Peyer's patch (tissue), 4 donors: ENCODE measurements at regions not wholly inside any gene's neighbourhood (a gene's known extent, or its start where the extent isn't known, plus 50 kb on each side); places are given as distances from the start of the nearest gene placed in this dataset.

Experiments
- DNase-seq, 3 donors: peaks; one replicate each; pipeline ENCODE4 v3.0.0-alpha.2; 2017 to 2019
- H3K27ac ChIP-seq, 4 donors: fragments of 200-600 bp; sonication (generic); one replicate each; pipeline ENCODE4 v1.5.1; 2016 to 2019
- H3K27me3 ChIP-seq, 2 donors: fragments of 200-600 bp; sonication (generic); one replicate each; pipeline ENCODE4 v1.5.1; 2019
- H3K36me3 ChIP-seq, 3 donors: fragments of 200-600 bp; sonication (generic); one replicate each; pipeline ENCODE4 v1.5.1; 2016 to 2019
- H3K4me1 ChIP-seq, 4 donors: fragments of 200-600 bp; sonication (generic); one replicate each; pipeline ENCODE4 v1.5.1; 2016 to 2019
- H3K4me3 ChIP-seq, 4 donors: fragments of 200-600 bp; sonication (generic); 1 replicate in 3 of 4; 2 replicates in 1 of 4; pipeline ENCODE4 v1.5.1; 2016 to 2019; ENCODE audit warnings: mild to moderate bottlenecking in 1 of 4
- H3K9me3 ChIP-seq, 4 donors: fragments of 200-600 bp; sonication (generic); one replicate each; pipeline ENCODE4 v1.5.1; 2016 to 2019; ENCODE audit warnings: mild to moderate bottlenecking in 1 of 4
- POLR2A ChIP-seq, 2 donors: fragments of 450-650 bp; IDR thresholded peaks; one replicate each; pipeline ENCODE4 v1.5.1; 2017; ENCODE audit warnings: antibody characterized with exemption in 2 of 2, mild to moderate bottlenecking in 2 of 2, moderate library complexity in 2 of 2
- TF ChIP-seq, protein P1 (sequence below), 6 experiments: fragments of 450-650 bp in 4 of 6; fragments of 200-600 bp in 2 of 6; sonication (generic) in 1 of 6; IDR thresholded peaks; one replicate each; pipeline ENCODE4 v1.5.1; 2017 to 2019; ENCODE audit warnings: antibody characterized with exemption in 6 of 6, mild to moderate bottlenecking in 3 of 6, moderate library complexity in 1 of 6

DNA sequence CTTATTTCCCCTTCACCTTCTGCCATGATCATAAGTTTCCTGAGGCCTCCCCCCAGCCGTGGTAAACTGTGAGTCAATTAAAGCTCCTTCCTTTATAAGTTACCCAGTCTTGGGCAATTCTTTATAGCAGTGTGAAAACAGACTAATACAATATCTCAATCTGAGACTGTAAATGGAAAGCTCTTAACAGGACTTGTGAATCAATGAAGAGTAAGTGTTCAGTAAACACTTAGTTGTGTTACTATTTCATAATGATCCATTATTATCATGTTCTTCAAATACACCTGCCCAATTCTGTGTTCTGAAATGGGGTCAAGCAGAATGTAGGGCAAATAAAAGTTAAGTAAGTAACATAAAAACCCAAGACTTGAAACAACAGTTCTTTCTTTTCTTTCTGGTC lies 266.2 kb downstream of the TENT5A start:
- Histone ChIP-seq H3K4me3 (no peak overlapping the region), H3K27me3 (no peaks in the 10 kb centered on the region), H3K27ac (no peak overlapping the region), H3K36me3 (no peaks in the 10 kb centered on the region), H3K9me3 (no peaks in the 10 kb centered on the region), H3K4me1 (no peaks in the 10 kb centered on the region)
- no peak for DNase-seq
- TF ChIP-seq, protein P1, sequence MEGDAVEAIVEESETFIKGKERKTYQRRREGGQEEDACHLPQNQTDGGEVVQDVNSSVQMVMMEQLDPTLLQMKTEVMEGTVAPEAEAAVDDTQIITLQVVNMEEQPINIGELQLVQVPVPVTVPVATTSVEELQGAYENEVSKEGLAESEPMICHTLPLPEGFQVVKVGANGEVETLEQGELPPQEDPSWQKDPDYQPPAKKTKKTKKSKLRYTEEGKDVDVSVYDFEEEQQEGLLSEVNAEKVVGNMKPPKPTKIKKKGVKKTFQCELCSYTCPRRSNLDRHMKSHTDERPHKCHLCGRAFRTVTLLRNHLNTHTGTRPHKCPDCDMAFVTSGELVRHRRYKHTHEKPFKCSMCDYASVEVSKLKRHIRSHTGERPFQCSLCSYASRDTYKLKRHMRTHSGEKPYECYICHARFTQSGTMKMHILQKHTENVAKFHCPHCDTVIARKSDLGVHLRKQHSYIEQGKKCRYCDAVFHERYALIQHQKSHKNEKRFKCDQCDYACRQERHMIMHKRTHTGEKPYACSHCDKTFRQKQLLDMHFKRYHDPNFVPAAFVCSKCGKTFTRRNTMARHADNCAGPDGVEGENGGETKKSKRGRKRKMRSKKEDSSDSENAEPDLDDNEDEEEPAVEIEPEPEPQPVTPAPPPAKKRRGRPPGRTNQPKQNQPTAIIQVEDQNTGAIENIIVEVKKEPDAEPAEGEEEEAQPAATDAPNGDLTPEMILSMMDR (IDR thresholded peaks at IDR 0.05): no peak
- TF ChIP-seq POLR2A (IDR thresholded peaks at IDR 0.05): no peak

DNA sequence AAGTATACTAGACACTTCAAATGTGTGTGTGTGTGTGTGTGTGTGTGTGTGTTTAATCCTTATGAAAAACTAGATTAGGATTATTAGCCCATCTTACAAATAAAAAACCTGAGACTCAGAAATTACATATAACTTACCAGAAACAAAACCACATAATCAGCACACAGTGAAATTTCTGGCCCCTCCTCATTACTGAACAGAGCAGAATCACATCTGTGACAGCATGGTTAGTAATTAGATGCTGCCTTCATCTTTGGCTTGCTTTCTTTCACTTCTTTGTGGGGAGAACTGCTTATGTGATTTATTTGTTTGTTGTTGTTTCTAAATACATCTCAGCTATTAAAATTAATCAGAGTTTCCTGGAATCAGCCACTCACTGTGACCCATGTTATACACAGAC lies 267.1 kb downstream of the TENT5A start:
- Histone ChIP-seq H3K4me3 (no peak overlapping the region), H3K27me3 (no peaks in the 10 kb centered on the region), H3K9me3 (no peaks in the 10 kb centered on the region), H3K36me3 (no peaks in the 10 kb centered on the region), H3K27ac (no peak overlapping the region), H3K4me1 (no peaks in the 10 kb centered on the region)
- DNase-seq: no peak
- TF ChIP-seq, protein P1 (IDR thresholded peaks at IDR 0.05): no peak
- TF ChIP-seq POLR2A (IDR thresholded peaks at IDR 0.05): no peak

DNA sequence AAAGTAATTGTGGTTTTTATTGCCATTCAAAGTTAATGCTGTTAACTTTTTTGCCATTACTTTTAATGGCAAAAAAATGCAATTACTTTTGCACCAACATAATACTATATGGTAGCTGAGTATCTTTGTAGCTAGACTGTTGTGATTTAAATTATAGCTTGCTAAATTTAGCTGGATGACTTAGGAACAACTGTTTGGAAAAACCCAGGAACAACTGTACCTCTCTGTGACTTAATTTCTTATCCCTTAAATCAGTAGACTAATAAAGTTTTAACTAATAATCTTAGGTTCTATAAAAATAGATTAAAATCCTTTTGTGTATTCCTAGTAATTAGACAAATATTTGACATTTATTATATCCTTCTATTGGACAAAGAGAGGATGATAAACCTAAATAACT lies 268.2 kb downstream of the TENT5A start:
- Histone ChIP-seq H3K27ac (no peak overlapping the region), H3K4me3 (no peak overlapping the region), H3K36me3 (no peaks in the 10 kb centered on the region), H3K4me1 (no peaks in the 10 kb centered on the region), H3K27me3 (no peaks in the 10 kb centered on the region), H3K9me3 (no peaks in the 10 kb centered on the region)
- TF ChIP-seq, protein P1 (IDR thresholded peaks at IDR 0.05): no peak
- TF ChIP-seq POLR2A (IDR thresholded peaks at IDR 0.05): no peak
- no peak for DNase-seq

DNA sequence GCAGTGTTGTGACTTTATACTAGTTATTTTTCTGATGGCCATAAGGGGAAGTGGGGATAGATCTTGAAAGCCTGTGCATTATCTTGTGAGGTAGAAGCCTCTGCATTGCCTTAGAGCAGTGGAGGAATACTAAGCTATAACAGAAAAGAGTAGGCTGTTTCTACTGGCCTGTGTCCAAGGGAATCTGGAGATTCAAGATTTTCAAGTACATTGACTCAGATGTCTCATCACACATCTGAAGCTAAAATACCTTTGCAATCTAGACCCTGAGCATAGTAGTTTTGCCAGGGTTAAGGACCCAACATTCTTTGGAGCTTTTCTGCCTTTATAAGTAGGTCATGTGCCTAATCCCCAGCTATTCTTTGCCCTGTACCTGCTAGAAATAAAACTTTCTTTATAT lies 272.3 kb downstream of the TENT5A start:
- no peak for TF ChIP-seq POLR2A (IDR thresholded peaks at IDR 0.05)
- TF ChIP-seq, protein P1 (IDR thresholded peaks at IDR 0.05): no peak
- Histone ChIP-seq H3K27ac (no peak overlapping the region), H3K4me1 (no peaks in the 10 kb centered on the region), H3K36me3 (no peaks in the 10 kb centered on the region), H3K4me3 (no peak overlapping the region), H3K9me3 (no peaks in the 10 kb centered on the region), H3K27me3 (no peaks in the 10 kb centered on the region)
- DNase-seq: no peak

DNA sequence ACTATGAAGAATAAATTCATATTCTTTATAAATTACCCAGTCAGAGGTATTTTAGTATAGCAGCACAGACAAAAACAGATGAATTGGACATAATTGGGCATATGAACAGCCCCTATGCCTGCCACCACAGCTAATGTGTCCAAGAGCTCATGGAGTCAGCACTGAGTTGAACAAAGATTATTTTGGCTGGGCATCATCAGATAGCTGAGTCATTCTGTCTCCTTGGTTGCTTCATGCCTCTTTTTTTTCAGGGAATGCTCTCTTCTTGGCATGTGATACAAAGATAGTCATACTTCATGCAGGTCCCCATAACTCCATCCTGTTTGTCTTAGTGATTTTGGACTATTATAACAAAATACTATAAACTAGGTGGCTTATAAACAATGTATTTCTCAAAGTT lies 275.6 kb downstream of the TENT5A start:
- H3K9me3 ChIP-seq: no peaks in the 10 kb centered on the region
- no peaks in the 10 kb centered on the region for H3K27me3 ChIP-seq
- TF ChIP-seq POLR2A (IDR thresholded peaks at IDR 0.05): no peak
- TF ChIP-seq, protein P1 (IDR thresholded peaks at IDR 0.05): no peak
- no peaks in the 10 kb centered on the region for H3K36me3 ChIP-seq
- H3K4me3 ChIP-seq: no peak overlapping the region
- no peak for DNase-seq
- H3K27ac ChIP-seq: no peak overlapping the region
- no peaks in the 10 kb centered on the region for H3K4me1 ChIP-seq

DNA sequence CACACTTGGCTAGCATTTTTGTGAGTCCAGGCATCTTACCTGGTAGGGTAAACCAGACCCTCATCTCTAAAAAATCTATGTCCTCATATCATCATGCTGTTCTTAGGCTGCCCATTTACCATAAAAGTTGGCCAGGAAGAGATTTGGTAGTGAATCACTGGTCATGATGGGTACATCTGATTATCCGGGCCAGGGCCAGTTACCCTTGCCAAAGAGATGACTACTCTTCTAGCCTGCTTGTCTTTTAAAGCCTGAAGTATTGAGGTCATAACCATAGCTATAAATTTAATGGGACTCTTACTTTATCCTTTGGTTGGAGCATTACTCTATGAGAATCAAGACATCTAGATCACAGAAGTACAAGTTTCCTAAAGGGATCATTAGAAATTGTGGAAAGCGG lies 276.8 kb downstream of the TENT5A start:
- Histone ChIP-seq H3K27me3 (no peaks in the 10 kb centered on the region), H3K4me1 (no peaks in the 10 kb centered on the region)
- DNase-seq: no peak

More for the DNA sequence above, 276.8 kb downstream of the TENT5A start:
- Histone ChIP-seq H3K4me3 (no peak overlapping the region), H3K36me3 (no peaks in the 10 kb centered on the region), H3K27ac (no peak overlapping the region), H3K9me3 (no peaks in the 10 kb centered on the region)
- TF ChIP-seq, protein P1 (IDR thresholded peaks at IDR 0.05): no peak
- TF ChIP-seq POLR2A (IDR thresholded peaks at IDR 0.05): no peak
